GM23248 (cell line): ENCODE measurements at regions not wholly inside any gene's neighbourhood (a gene's known extent, or its start where the extent isn't known, plus 50 kb on each side); places are given as distances from the start of the nearest gene placed in this dataset.

ENCODE experiments used
- EZH2 ChIP-seq: fragments of 200-600 bp; sonication (generic); IDR thresholded peaks from 2 replicates; pipeline ENCODE4 v1.6.1; 2018; ENCODE audit warnings: antibody characterized with exemption, mild to moderate bottlenecking; ENCODE audit not compliant: insufficient read depth, poor library complexity, severe bottlenecking
- EZH2phosphoT487 ChIP-seq: fragments of 200-600 bp; sonication (generic); IDR thresholded peaks from 2 replicates; pipeline ENCODE4 v1.6.1; 2018; ENCODE audit warnings: antibody characterized with exemption, moderate library complexity, mild to moderate bottlenecking, low read depth; ENCODE audit not compliant: insufficient read depth

DNA sequence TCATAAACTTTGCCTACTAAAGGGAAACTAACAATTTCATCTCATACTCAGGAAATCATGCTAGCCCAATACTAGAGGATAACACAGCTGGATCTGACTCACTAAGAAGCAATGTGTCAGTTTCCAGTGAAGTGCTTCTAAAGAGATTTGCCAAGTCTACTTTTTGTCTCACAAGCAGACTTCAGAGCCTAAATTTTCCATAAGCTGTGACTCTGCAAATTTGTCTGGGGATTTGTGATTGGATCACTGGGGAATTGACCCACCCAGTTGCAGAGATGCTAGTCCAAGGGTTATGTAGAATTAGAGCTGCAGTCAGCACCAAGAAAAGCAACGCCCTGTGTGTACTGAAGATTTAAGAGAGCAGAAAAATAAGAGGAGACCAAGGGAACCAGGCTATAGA lies 647.1 kb downstream of the NTRK3 start:
- TF ChIP-seq EZH2 (no peak), EZH2phosphoT487 (no peak)
